ENCODE measurements at regions not wholly inside any gene's neighbourhood (a gene's known extent, or its start where the extent isn't known, plus 50 kb on each side); places are given as distances from the start of the nearest gene placed in this dataset.

GRCh38 chr3:132161608-132162007, 126.8 kb upstream of the CPNE4 start:
- 69 to 83% (median 80%) methylated on average over 1 of the region's 1 CpG for WGBS, 4 donors
- no peaks in the 10 kb centered on the region for H3K4me1 ChIP-seq (replicated peaks in 1 of 2)
- intact Hi-C loops (cut with DNase I): no loop called here
- no peak overlapping the region for H3K27ac ChIP-seq
- H3K36me3 ChIP-seq (replicated peaks in 1 of 2): no peaks in the 10 kb centered on the region
- no peak for DNase-seq
- H3K9me3 ChIP-seq (replicated peaks in 1 of 3): no peaks in the 10 kb centered on the region
- H3K27me3 ChIP-seq: no peaks in the 10 kb centered on the region
- TF ChIP-seq POLR2A (IDR thresholded peaks at IDR 0.05): no peak
- TF ChIP-seq, protein P1, sequence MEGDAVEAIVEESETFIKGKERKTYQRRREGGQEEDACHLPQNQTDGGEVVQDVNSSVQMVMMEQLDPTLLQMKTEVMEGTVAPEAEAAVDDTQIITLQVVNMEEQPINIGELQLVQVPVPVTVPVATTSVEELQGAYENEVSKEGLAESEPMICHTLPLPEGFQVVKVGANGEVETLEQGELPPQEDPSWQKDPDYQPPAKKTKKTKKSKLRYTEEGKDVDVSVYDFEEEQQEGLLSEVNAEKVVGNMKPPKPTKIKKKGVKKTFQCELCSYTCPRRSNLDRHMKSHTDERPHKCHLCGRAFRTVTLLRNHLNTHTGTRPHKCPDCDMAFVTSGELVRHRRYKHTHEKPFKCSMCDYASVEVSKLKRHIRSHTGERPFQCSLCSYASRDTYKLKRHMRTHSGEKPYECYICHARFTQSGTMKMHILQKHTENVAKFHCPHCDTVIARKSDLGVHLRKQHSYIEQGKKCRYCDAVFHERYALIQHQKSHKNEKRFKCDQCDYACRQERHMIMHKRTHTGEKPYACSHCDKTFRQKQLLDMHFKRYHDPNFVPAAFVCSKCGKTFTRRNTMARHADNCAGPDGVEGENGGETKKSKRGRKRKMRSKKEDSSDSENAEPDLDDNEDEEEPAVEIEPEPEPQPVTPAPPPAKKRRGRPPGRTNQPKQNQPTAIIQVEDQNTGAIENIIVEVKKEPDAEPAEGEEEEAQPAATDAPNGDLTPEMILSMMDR (IDR thresholded peaks at IDR 0.05): no peak
- H3K4me3 ChIP-seq: no peak overlapping the region

- Histone ChIP-seq H3K9me3 (replicated peaks in 1 of 3) (no peaks in the 10 kb centered on the region), H3K36me3 (replicated peaks in 1 of 2) (no peaks in the 10 kb centered on the region), H3K4me3 (no peak overlapping the region), H3K27ac (no peak overlapping the region), H3K27me3 (no peaks in the 10 kb centered on the region), H3K4me1 (replicated peaks in 1 of 2) (no peaks in the 10 kb centered on the region)
- 12 to 50% (median 25%) methylated on average over 1 of the region's 1 CpG for WGBS, 4 donors
- TF ChIP-seq, protein P1 (IDR thresholded peaks at IDR 0.05): no peak
- TF ChIP-seq POLR2A (IDR thresholded peaks at IDR 0.05): no peak
- intact Hi-C loops (cut with DNase I): no loop called here
- DNase-seq: peak in 4 of 7 donors; percentile 12 to 19 (median 18)
These were observed 129.8 kb upstream of the CPNE4 start for GRCh38 chr3:132164469-132165092.

GRCh38 chr3:132167870-132168269, 133.1 kb upstream of the CPNE4 start:
- H3K4me1 ChIP-seq (replicated peaks in 1 of 2): no peaks in the 10 kb centered on the region
- H3K27ac ChIP-seq: no peak overlapping the region
- H3K9me3 ChIP-seq (replicated peaks in 1 of 3): no peaks in the 10 kb centered on the region
- TF ChIP-seq POLR2A (IDR thresholded peaks at IDR 0.05): no peak
- TF ChIP-seq, protein P1 (IDR thresholded peaks at IDR 0.05): no peak
- DNase-seq: no peak
- WGBS, 4 donors: 55 to 70% (median 61%) methylated on average over 5 of the region's 5 CpGs
- H3K4me3 ChIP-seq: no peak overlapping the region
- no peaks in the 10 kb centered on the region for H3K36me3 ChIP-seq (replicated peaks in 1 of 2)
- H3K27me3 ChIP-seq: no peaks in the 10 kb centered on the region
- intact Hi-C loops (cut with DNase I): no loop called here

GRCh38 chr3:132174500-132174899, 139.7 kb upstream of the CPNE4 start:
- H3K9me3 ChIP-seq (replicated peaks in 1 of 3): no peaks in the 10 kb centered on the region
- DNase-seq: no peak
- 73 to 94% (median 74%) methylated on average over 1 of the region's 1 CpG for WGBS, 4 donors
- no peak overlapping the region for H3K4me3 ChIP-seq
- no peak for TF ChIP-seq POLR2A (IDR thresholded peaks at IDR 0.05)
- H3K4me1 ChIP-seq (replicated peaks in 1 of 2): no peaks in the 10 kb centered on the region
- no peaks in the 10 kb centered on the region for H3K36me3 ChIP-seq (replicated peaks in 1 of 2)
- no peak overlapping the region for H3K27ac ChIP-seq
- no peaks in the 10 kb centered on the region for H3K27me3 ChIP-seq
- intact Hi-C loops (cut with DNase I): no loop called here

GRCh38 chr3:132180337-132180791, 136.8 kb upstream of the ACP3 start:
- DNase-seq: no peak
- no peak overlapping the region for H3K4me3 ChIP-seq
- WGBS, 4 donors: 6 to 13% (median 10%) methylated on average over 3 of the region's 3 CpGs
- no peaks in the 10 kb centered on the region for H3K27me3 ChIP-seq
- H3K9me3 ChIP-seq (replicated peaks in 1 of 3): no peaks in the 10 kb centered on the region
- H3K4me1 ChIP-seq (replicated peaks in 1 of 2): no peaks in the 10 kb centered on the region
- H3K27ac ChIP-seq: no peak overlapping the region
- H3K36me3 ChIP-seq (replicated peaks in 1 of 2): no peaks in the 10 kb centered on the region
- intact Hi-C loops (cut with DNase I): loop anchor here in 1 of 2 donors (10.0 kb wide), 1 partner anchor 146 kb away; the partner anchor contains the start of gene CPNE4
- TF ChIP-seq POLR2A (IDR thresholded peaks at IDR 0.05): no peak
- TF ChIP-seq, protein P1 (IDR thresholded peaks at IDR 0.05): peak; percentile 31 to 49 (median 38)

All from adrenal gland (tissue), 9 donors.